Pancreas (tissue), 10 donors: ENCODE measurements at regions not wholly inside any gene's neighbourhood (a gene's known extent, or its start where the extent isn't known, plus 50 kb on each side); places are given as distances from the start of the nearest gene placed in this dataset.

Source experiments
- ATAC-seq, 4 donors: fragments of 200-7000 bp; cut with Tn5 transposase; one replicate each; pipeline versions ENCODE4 v1.8.0 to v1.9.1; 2020; ENCODE audit warnings: mild to moderate bottlenecking in 4 of 4, moderate library complexity in 4 of 4
- DNase-seq, 6 donors: peaks; one replicate each; pipeline ENCODE4 v3.0.0-alpha.2; 2020
- FAIRE-seq: peaks from 2 replicates; lab custom pipeline; 2012; peaks lifted over from hg19 to GRCh38; lab: Jason Lieb, UNC
- H3K27ac ChIP-seq, 4 donors: fragments of 200-600 bp; sonication (generic); 1 replicate in 3 of 4; 2 replicates in 1 of 4; pipeline versions ENCODE4 v1.5.0 to v1.8.0; 2020
- H3K27me3 ChIP-seq, 4 donors: fragments of 200-600 bp; one replicate each; pipeline ENCODE4 v1.8.0; 2021
- H3K36me3 ChIP-seq, 3 donors: fragments of 200-600 bp; sonication (generic) in 1 of 3; one replicate each; pipeline versions ENCODE4 v1.5.0 to v1.8.0; 2020 to 2021
- H3K4me1 ChIP-seq, 3 donors: fragments of 200-600 bp; one replicate each; pipeline ENCODE4 v1.8.0; 2021
- H3K4me3 ChIP-seq, 4 donors: fragments of 200-600 bp; sonication (generic) in 2 of 4; one replicate each; pipeline versions ENCODE4 v1.5.0 to v1.8.0; 2020 to 2021
- H3K9me3 ChIP-seq, 4 donors: fragments of 200-600 bp; one replicate each; pipeline ENCODE4 v1.8.0; 2021
- WGBS, 2 donors: extraction: QIAGEN DNeasy Blood & Tissue Kit; methylation state at CpG; one replicate each; pipeline ENCODE4 v1.1.7; 2013; 5-methylcytosine and 5-hydroxymethylcytosine counted together
- intact Hi-C, 3 donors: fragments of 100-400 bp; cut with DNase I; formaldehyde crosslinking; loops; one replicate each; pipeline versions ENCODE4 v1.11.1 to v1.14.2; 2022
- TF ChIP-seq, protein P1 (sequence below), 4 donors: fragments of 200-600 bp; sonication (generic) in 3 of 4; IDR thresholded peaks; one replicate each; pipeline versions ENCODE4 v1.5.0 to v1.8.0; 2021; ENCODE audit warnings: antibody characterized with exemption in 4 of 4
- donor health status: healthy with polysubstance abuse.
- donor health status: DM: no; HTN: no; CAD: no; lungs with moderate emphysema.
- donor health status: DM: no; HTN: no; CAD: no.
- donor health status: control.
- donor health status: control.
- donor health status: Bipolar disorder and iron deficiency.
- donor health status: DM: yes; HTN: yes; CAD: no.
- donor health status: DM: no; HTN: no; CAD: no.
- donor health status: DM: no; HTN: no; CAD: no.
- donor health status: DM: yes; HTN: yes; CAD: no.

DNA sequence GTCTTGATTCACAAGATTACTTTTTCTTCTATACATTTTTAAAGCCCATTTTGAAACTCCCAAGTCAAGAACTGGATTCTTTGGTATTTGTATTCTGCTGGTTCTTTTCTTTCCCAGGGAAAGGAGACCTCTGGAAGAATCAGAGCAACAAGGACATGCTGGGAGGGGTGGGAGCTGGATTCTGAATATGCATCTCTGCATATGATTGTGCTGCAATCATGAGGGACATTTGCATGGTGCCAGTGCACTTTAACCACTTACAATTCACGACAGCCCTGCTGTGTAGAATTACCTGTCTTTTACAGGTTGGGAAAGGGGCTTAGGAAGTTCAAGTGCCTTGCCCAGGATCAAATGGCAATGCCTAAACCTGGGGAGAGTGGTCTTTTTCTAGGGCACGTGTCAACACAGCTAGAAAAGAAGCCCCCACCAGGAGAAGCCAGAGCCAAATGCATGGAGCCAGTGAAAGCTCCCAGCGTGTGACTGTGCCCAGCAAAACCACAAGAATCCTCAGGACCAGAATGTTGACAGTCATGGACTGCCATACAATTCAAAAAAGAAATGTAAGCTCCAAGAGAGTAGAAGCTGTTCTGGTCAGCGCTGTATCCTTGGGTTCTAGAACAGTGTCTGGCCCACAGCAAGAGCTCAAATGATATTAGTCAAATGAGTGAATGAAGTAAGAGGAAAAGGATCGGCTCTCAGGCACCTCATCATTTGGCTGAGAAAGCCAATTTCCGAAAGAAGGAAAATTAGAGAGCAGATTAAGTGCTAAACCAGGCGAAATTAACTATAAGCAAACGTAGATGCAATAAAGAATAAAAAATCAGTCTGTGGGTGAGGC is 84.5 kb upstream of the MEF2A start:
- no peaks in the 10 kb centered on the region for H3K9me3 ChIP-seq
- no peak for ATAC-seq
- no peak for DNase-seq
- no peaks in the 10 kb centered on the region for H3K36me3 ChIP-seq
- H3K27me3 ChIP-seq: no peaks in the 10 kb centered on the region
- TF ChIP-seq, protein P1, sequence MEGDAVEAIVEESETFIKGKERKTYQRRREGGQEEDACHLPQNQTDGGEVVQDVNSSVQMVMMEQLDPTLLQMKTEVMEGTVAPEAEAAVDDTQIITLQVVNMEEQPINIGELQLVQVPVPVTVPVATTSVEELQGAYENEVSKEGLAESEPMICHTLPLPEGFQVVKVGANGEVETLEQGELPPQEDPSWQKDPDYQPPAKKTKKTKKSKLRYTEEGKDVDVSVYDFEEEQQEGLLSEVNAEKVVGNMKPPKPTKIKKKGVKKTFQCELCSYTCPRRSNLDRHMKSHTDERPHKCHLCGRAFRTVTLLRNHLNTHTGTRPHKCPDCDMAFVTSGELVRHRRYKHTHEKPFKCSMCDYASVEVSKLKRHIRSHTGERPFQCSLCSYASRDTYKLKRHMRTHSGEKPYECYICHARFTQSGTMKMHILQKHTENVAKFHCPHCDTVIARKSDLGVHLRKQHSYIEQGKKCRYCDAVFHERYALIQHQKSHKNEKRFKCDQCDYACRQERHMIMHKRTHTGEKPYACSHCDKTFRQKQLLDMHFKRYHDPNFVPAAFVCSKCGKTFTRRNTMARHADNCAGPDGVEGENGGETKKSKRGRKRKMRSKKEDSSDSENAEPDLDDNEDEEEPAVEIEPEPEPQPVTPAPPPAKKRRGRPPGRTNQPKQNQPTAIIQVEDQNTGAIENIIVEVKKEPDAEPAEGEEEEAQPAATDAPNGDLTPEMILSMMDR (IDR thresholded peaks at IDR 0.05): no peak
- 69 to 72% methylated on average over 8 of the region's 8 CpGs for WGBS, 2 donors
- H3K4me3 ChIP-seq: no peak overlapping the region
- H3K4me1 ChIP-seq: peaks cover 0 to 4% (median 0%) of the 10 kb centered on the region in 3 donors
- no peak overlapping the region for H3K27ac ChIP-seq
- no peak for FAIRE-seq
- intact Hi-C loops: no loop called here

DNA sequence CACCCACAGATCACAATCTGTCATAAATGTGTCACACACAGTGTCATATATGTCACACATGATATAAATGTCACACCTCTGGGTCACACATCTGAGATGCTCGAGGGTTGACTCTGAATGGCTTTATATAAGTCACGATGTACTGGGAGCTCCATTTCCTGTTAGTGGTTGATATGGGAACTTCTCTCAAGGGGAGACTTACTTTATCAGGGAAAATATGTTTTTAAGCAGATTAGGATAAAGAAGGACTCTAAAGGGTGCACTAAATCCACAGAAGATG is 83.9 kb upstream of the MEF2A start:
- TF ChIP-seq, protein P1 (IDR thresholded peaks at IDR 0.05): no peak
- no peak overlapping the region for H3K27ac ChIP-seq
- intact Hi-C loops: no loop called here
- DNase-seq (no peak), FAIRE-seq (no peak), ATAC-seq (no peak)
- no peaks in the 10 kb centered on the region for H3K27me3 ChIP-seq
- 79 to 81% methylated on average over 2 of the region's 2 CpGs for WGBS, 2 donors
- H3K36me3 ChIP-seq: no peaks in the 10 kb centered on the region
- H3K4me1 ChIP-seq: peaks cover 0 to 4% (median 0%) of the 10 kb centered on the region in 3 donors
- H3K4me3 ChIP-seq: no peak overlapping the region
- no peaks in the 10 kb centered on the region for H3K9me3 ChIP-seq

DNA sequence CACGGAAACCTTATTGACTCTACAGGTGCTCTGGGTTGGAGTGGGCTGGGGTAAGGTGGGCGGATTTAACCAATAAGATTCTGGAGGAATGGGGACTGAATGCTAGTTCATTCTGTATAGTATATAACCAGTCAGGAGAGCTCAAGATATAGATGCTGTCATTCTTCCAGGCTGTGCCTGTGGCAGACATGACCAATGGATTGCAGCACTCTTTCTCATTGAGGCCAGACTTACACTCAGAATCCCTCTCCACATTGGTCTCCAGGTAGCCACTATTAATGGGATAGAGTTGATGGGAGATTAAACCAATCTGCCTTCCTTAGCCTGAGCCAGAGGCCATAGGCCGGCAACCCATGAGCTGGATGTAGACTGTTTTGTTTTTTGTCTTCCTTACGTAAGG is 82.8 kb upstream of the MEF2A start:
- WGBS, 2 donors: 89% methylated on average over 4 of the region's 4 CpGs
- intact Hi-C loops: no loop called here
- H3K4me3 ChIP-seq: no peak overlapping the region
- H3K27ac ChIP-seq: no peak overlapping the region
- no peak for DNase-seq
- TF ChIP-seq, protein P1 (IDR thresholded peaks at IDR 0.05): no peak
- peaks cover 0 to 7% (median 0%) of the 10 kb centered on the region in 3 donors for H3K4me1 ChIP-seq
- H3K27me3 ChIP-seq: no peaks in the 10 kb centered on the region
- no peak for FAIRE-seq
- no peaks in the 10 kb centered on the region for H3K9me3 ChIP-seq
- ATAC-seq: no peak
- no peaks in the 10 kb centered on the region for H3K36me3 ChIP-seq

DNA sequence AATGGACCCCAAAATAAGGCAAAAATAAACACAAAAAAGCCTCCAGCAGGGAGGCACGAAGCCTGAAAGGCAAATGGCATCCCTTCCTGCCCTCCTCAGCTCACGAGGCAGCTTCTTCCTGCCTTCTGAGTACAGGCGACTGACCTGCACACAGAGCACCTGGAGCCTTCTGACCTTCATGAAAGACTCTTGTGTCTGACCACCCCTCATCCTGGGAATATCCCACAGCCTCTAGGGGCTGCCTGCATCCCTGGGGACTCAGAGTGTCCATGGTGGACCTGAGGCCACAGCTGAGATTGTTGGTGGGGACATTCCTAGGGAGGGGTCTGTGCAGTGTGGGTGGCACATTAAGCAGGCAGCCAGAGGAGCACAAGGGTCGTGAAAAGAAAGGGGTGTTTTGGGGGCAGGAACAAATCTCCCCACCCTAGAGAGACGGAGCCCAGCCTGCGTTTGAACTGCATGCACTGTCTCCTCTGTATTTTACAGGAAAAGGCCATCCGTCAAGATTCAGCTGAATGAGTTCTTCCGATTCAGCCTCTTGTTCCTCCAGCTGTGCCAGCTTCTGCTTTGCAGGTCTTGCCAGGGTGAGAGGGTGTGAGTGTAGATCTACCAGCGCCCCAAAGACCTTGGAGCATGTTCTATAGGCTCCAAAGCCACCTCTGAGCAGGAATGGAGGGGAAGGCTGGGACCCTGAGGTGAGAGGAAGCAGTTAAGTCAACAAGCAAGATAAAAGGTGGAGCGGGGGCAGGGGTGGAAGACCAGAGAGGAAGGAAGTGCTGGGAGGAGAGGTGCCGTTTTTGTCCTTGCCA is 80.4 kb upstream of the MEF2A start:
- Histone ChIP-seq H3K4me1 (peaks cover 0 to 7% (median 0%) of the 10 kb centered on the region in 3 donors), H3K27ac (no peak overlapping the region), H3K9me3 (no peaks in the 10 kb centered on the region), H3K27me3 (no peaks in the 10 kb centered on the region), H3K36me3 (no peaks in the 10 kb centered on the region), H3K4me3 (no peak overlapping the region)
- FAIRE-seq (no peak), ATAC-seq (peak in 2 of 4 donors; percentile 11 to 21), DNase-seq (no peak)
- intact Hi-C loops: no loop called here
- 77% methylated on average over 11 of the region's 11 CpGs for WGBS, 2 donors
- TF ChIP-seq, protein P1 (IDR thresholded peaks at IDR 0.05): no peak
